ENCODE measurements at regions not wholly inside any gene's neighbourhood (a gene's known extent, or its start where the extent isn't known, plus 50 kb on each side); places are given as distances from the start of the nearest gene placed in this dataset.

GRCh38 chr2:133908171-133908570 is 339.9 kb upstream of the NCKAP5 start:
- ChIA-PET POLR2A (no interaction called here), CTCF (no interaction called here)
- no peak overlapping the region for H3K27ac Mint-ChIP-seq (ENCODE audit: unreplicated experiment)
- Histone ChIP-seq H3K4me1 (no peaks in the 10 kb centered on the region), H3K9me3 (0 out of 2 replicates have a peak, but pooled peaks cover 5% of the 10 kb centered on the region), H3K36me3 (ENCODE audit: control insufficient read depth, insufficient read depth, low read length) (no peaks in the 10 kb centered on the region), H3K4me3 (ENCODE audit: low read depth, low read length) (no peak overlapping the region), H3K27me3 (replicated peaks; ENCODE audit: control insufficient read depth, insufficient read depth, low read length) (no peaks in the 10 kb centered on the region)
- intact Hi-C loops (cut with micrococcal nuclease; ENCODE audit: unreplicated experiment), result no loop called here
- peaks cover 3% of the 10 kb centered on the region for H3K27me3 Mint-ChIP-seq (ENCODE audit: insufficient read depth, unreplicated experiment)
- H3K4me1 Mint-ChIP-seq (ENCODE audit: low read depth, unreplicated experiment), result no peaks in the 10 kb centered on the region
- DNase-seq, result no peak
- TF ChIP-seq CTCF (IDR thresholded peaks at IDR 0.05; ENCODE audit: insufficient read depth in 1 of 2, low read depth in 1 of 2, low read length in 1 of 2, severe bottlenecking in 1 of 2, unreplicated experiment in 1 of 2), result no peak
- peaks cover 17% of the 10 kb centered on the region for H3K9me3 Mint-ChIP-seq (ENCODE audit: unreplicated experiment)
- no peak overlapping the region for H3K4me3 Mint-ChIP-seq (ENCODE audit: unreplicated experiment)
- no peaks in the 10 kb centered on the region for H3K36me3 Mint-ChIP-seq (ENCODE audit: insufficient read depth, unreplicated experiment)
- BruUV-seq (replicated peaks), result no TSS peak

GRCh38 chr2:133918141-133918540 is 335.7 kb upstream of the MGAT5 start:
- BruUV-seq (replicated peaks), result no TSS peak
- H3K4me1 Mint-ChIP-seq (ENCODE audit: low read depth, unreplicated experiment), result peaks cover 10% of the 10 kb centered on the region
- H3K4me3 ChIP-seq (ENCODE audit: low read depth, low read length), result no peak overlapping the region

GRCh38 chr2:133919285-133919684 is 334.6 kb upstream of the MGAT5 start:
- no peaks in the 10 kb centered on the region for H3K9me3 ChIP-seq
- ChIA-PET CTCF (no interaction called here), POLR2A (no interaction called here)
- Mint-ChIP-seq H3K27ac (ENCODE audit: unreplicated experiment) (no peak overlapping the region), H3K4me3 (ENCODE audit: unreplicated experiment) (no peak overlapping the region), H3K27me3 (ENCODE audit: insufficient read depth, unreplicated experiment) (no peaks in the 10 kb centered on the region), H3K9me3 (ENCODE audit: unreplicated experiment) (no peaks in the 10 kb centered on the region), H3K4me1 (ENCODE audit: low read depth, unreplicated experiment) (peaks cover 10% of the 10 kb centered on the region), H3K36me3 (ENCODE audit: insufficient read depth, unreplicated experiment) (no peaks in the 10 kb centered on the region)
- peak in 1 of 2 experiments; percentile 20 for DNase-seq
- no peaks in the 10 kb centered on the region for H3K36me3 ChIP-seq (ENCODE audit: control insufficient read depth, insufficient read depth, low read length)
- no peaks in the 10 kb centered on the region for H3K27me3 ChIP-seq (replicated peaks; ENCODE audit: control insufficient read depth, insufficient read depth, low read length)
- TF ChIP-seq CTCF (IDR thresholded peaks at IDR 0.05; ENCODE audit: insufficient read depth in 1 of 2, low read depth in 1 of 2, low read length in 1 of 2, severe bottlenecking in 1 of 2, unreplicated experiment in 1 of 2), result no peak
- no TSS peak for BruUV-seq (replicated peaks)
- intact Hi-C loops (cut with micrococcal nuclease; ENCODE audit: unreplicated experiment), result no loop called here
- H3K4me1 ChIP-seq, result no peaks in the 10 kb centered on the region; the same call in 1 of the 2 replicates
- no peak overlapping the region for H3K4me3 ChIP-seq (ENCODE audit: low read depth, low read length)

More at GRCh38 chr2:133918141-133918540, 335.7 kb upstream of the MGAT5 start:
- H3K27me3 Mint-ChIP-seq (ENCODE audit: insufficient read depth, unreplicated experiment), result no peaks in the 10 kb centered on the region
- CTCF ChIA-PET, result no interaction called here
- H3K36me3 ChIP-seq (ENCODE audit: control insufficient read depth, insufficient read depth, low read length), result no peaks in the 10 kb centered on the region
- no peak for DNase-seq
- no peak overlapping the region for H3K4me3 Mint-ChIP-seq (ENCODE audit: unreplicated experiment)
- no peaks in the 10 kb centered on the region for H3K36me3 Mint-ChIP-seq (ENCODE audit: insufficient read depth, unreplicated experiment)
- no peaks in the 10 kb centered on the region; the same call in 1 of the 2 replicates for H3K4me1 ChIP-seq
- intact Hi-C loops (cut with micrococcal nuclease; ENCODE audit: unreplicated experiment), result no loop called here
- no peaks in the 10 kb centered on the region for H3K9me3 Mint-ChIP-seq (ENCODE audit: unreplicated experiment)
- H3K9me3 ChIP-seq, result no peaks in the 10 kb centered on the region
- no peak for TF ChIP-seq CTCF (IDR thresholded peaks at IDR 0.05; ENCODE audit: insufficient read depth in 1 of 2, low read depth in 1 of 2, low read length in 1 of 2, severe bottlenecking in 1 of 2, unreplicated experiment in 1 of 2)
- no peaks in the 10 kb centered on the region for H3K27me3 ChIP-seq (replicated peaks; ENCODE audit: control insufficient read depth, insufficient read depth, low read length)
- no peak overlapping the region for H3K27ac Mint-ChIP-seq (ENCODE audit: unreplicated experiment)
- POLR2A ChIA-PET, result no interaction called here
